ENCODE measurements at regions not wholly inside any gene's neighbourhood (a gene's known extent, or its start where the extent isn't known, plus 50 kb on each side); places are given as distances from the start of the nearest gene placed in this dataset.

DNA sequence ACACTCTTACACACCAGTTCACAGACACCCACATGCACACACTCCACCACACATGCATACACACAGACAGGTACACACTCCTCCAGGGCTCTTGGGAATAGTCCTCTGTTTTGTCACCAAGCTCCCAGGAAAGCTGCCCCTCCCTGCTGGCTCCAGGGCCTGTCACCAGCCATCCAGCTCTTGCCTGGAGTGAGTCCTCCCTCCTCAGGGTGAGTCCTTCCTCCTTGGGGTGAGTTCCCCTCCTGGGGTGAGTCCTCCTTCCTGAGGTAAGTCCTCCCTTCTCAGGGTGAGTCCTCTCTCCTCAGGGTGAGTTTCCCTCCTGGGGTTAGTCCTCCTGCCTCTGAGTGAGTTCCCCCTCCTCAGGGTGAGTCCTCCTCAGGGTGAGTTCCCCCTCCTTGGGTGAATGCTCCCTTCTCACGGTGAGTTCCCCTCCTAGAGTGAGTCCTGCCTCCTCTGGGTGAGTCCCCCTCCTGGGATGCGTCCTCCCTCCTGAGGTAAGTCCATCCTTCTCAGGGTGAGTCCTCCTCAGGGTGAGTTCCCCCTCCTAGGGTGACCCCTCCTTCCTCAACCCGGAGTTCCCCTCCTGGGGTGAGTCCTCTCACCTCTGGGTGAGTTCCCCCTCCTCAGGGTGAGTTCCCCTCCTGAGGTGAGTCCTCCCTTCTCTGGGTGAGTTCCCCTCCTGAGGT, 100.6 kb upstream of the FGF3 start:
- Mint-ChIP-seq H3K27me3 (ENCODE audit: low read depth) (peaks cover 20% of the 10 kb centered on the region), H3K4me3 (ENCODE audit: low read depth) (no peak overlapping the region), H3K27ac (no peak overlapping the region), H3K36me3 (ENCODE audit: low read depth) (no peaks in the 10 kb centered on the region), H3K4me1 (ENCODE audit: low read depth) (peaks cover 4% of the 10 kb centered on the region), H3K9me3 (no peaks in the 10 kb centered on the region)
- intact Hi-C loops (cut with micrococcal nuclease): loop anchor here (1.0 to 2.0 kb wide), 2 partner anchors 271 to 277 kb away; no protein-coding TSS in a partner anchor
- DNase-seq (ENCODE audit: low spot score): no peak

DNA sequence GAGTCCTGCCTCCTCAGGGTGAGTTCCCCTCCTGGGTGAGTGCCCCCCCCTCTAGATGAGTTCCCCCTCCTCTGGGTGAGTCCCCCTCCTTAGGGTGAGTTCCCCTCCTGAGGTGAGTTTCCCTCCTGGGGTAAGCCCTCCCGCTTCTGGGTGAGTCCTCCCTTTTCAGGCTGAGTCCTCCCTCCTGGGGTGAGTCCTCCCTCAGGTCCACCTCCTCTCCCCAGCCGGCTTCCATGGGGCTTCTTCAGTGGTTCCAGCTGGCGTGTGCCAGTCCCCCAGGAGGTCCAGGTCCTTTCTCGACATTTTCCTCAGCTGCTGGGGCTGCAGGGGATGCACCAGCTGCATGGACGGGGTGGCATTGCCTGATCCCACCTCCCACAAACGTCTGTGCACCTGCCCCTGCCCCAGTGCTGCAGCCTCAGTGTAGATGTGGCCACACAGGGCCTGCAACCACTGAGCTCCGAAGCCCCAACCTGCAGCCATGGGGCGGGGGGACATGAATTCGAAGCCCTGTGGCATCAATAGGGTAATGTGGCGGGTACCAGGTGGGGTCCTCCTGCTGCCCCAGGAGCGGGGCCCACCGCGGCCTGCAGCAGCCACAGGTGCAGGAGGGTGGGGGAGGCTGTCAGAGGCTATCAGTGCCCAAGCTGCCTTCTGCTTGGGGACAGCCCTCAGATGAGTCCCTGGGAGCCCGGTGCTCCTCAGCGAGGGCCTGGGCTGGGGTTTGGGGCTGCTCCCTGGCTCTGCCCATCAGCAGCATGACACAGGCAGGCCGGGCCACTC, 101.3 kb upstream of the FGF3 start:
- peaks cover 3% of the 10 kb centered on the region for H3K4me1 Mint-ChIP-seq (ENCODE audit: low read depth)
- H3K4me3 Mint-ChIP-seq (ENCODE audit: low read depth): no peak overlapping the region
- H3K27me3 Mint-ChIP-seq (ENCODE audit: low read depth): peaks cover 26% of the 10 kb centered on the region
- intact Hi-C loops (cut with micrococcal nuclease): no loop called here
- no peaks in the 10 kb centered on the region for H3K36me3 Mint-ChIP-seq (ENCODE audit: low read depth)
- no peaks in the 10 kb centered on the region for H3K9me3 Mint-ChIP-seq
- no peak overlapping the region for H3K27ac Mint-ChIP-seq
- DNase-seq (ENCODE audit: low spot score): no peak

DNA sequence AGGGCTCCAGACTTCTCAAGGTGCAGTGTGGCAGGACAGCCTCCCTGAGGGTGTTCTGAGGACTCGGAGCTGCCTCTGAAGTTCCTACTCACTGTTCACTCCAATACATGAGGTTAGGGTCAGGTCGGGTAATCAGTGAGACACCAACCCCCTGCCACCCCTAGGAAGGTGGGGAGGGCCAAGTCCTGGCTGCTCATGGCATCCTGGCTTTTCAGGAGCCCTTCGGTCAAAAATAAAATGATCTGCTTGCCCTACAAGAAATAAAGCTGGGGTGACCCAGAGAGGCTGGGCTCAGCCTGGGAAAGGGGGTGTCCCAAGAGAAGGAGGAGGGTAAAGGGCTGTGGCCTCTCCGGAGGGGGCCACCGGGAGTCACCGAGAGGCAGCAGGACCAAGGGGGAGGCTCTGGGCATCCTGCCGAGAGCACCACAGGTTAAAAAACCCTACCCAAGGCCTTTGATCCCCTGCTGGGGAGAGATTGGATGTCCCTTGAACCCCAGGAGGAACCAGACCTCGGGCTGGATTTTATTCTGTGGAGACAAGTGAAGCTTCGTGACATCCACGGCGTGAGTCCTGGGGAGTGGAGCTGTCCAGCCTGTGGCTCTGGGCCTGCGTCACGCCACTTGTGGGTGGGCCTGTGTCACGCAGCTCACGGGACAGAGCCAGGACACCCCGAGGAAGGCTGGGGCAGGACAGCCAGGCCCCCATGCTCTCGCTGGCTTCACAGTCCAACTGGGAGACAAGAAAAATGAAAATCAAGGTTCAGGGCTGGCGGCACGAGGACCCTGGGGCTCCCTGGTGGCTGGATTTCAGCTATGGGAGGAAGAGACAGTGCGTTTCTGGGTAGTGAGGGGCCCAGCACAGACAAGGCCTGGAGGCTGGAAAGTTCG, 102.2 kb upstream of the FGF3 start:
- Mint-ChIP-seq H3K9me3 (no peaks in the 10 kb centered on the region), H3K27me3 (ENCODE audit: low read depth) (peaks cover 33% of the 10 kb centered on the region), H3K4me1 (ENCODE audit: low read depth) (peaks cover 4% of the 10 kb centered on the region), H3K4me3 (ENCODE audit: low read depth) (no peak overlapping the region), H3K36me3 (ENCODE audit: low read depth) (no peaks in the 10 kb centered on the region), H3K27ac (no peak overlapping the region)
- DNase-seq (ENCODE audit: low spot score): no peak
- intact Hi-C loops (cut with micrococcal nuclease): no loop called here

DNA sequence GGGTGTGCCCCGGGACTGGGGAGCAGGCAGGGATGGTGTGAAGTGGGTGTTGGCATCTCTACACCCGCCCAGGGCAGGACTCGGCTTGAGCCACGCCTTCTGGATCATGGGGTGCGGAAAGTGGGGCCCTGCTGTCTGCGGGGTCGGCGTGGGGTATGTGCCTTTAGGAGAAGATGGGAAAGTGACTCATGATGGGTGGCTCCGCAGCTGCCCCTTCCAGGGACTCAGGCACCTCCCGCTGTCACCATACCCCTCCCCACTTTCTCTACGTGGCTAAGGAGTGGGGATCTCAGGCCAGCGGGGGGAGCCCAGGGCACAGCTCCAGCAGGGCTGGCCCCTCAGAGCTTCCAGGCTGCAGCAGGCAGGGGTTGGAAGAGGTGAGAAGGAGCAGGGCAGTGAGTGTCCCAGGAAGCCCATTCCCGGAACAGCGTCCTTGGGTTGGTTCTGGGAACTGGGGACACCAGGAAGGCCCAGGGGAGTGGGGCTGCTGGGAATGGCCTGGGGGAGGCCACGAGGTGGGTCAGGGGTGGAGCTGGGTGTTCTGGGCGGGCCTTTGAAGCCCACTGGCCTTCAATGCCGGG, 102.9 kb upstream of the FGF3 start:
- Mint-ChIP-seq H3K4me3 (ENCODE audit: low read depth) (no peak overlapping the region), H3K9me3 (no peaks in the 10 kb centered on the region), H3K4me1 (ENCODE audit: low read depth) (peaks cover 4% of the 10 kb centered on the region), H3K27ac (no peak overlapping the region), H3K36me3 (ENCODE audit: low read depth) (no peaks in the 10 kb centered on the region), H3K27me3 (ENCODE audit: low read depth) (peaks cover 37% of the 10 kb centered on the region)
- no peak for DNase-seq (ENCODE audit: low spot score)
- intact Hi-C loops (cut with micrococcal nuclease): no loop called here

DNA sequence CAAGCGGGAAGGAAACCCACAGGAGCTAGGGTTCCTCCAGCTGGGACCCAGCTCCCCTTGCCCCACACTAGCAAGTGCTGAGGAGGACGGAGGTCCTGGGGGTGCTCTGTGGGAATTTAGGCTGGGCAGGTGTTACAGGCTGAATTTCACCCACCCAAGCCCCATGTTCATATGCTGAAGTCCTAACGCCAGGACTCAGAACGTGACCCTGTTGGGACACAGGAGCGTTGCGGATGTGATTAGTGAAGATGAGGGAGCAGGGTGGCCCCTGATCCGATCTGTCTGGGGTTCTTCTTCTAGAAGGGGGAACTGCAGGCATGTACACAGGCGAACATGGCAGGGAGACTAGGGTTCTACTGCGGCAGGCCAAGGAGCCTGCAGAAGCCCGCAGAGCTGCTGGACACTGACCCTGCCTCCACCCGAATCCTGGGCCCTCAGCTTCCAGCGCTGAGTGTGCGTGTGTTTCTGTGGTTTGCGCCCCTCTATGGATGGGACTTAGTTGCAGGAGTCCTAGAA, 103.4 kb upstream of the FGF3 start:
- H3K9me3 Mint-ChIP-seq: no peaks in the 10 kb centered on the region

DNA sequence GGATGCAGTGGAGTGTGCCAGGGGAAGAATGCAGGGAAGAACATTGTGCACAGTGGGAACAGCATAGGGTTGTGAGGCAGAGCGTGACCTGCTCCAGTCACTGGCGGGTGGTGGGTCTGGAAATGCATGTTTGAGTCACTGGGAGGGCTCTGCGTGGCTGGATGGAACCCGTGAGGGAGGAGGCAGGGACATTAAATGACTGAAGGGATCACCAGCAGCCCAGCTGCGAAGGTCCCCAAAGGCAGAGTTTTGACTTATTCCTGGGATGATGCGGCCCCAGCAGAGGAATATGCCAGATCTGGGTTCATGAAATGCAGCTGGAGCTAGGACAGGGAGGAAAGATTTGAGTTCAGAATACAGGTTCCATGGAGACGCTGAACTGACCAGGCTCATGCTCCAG, 104.0 kb upstream of the FGF3 start:
- DNase-seq (ENCODE audit: low spot score): no peak
- Mint-ChIP-seq H3K27me3 (ENCODE audit: low read depth) (peaks cover 37% of the 10 kb centered on the region), H3K27ac (no peak overlapping the region), H3K4me1 (ENCODE audit: low read depth) (peaks cover 4% of the 10 kb centered on the region), H3K9me3 (no peaks in the 10 kb centered on the region), H3K4me3 (ENCODE audit: low read depth) (no peak overlapping the region), H3K36me3 (ENCODE audit: low read depth) (no peaks in the 10 kb centered on the region)
- intact Hi-C loops (cut with micrococcal nuclease): no loop called here

More for the DNA sequence above, 103.4 kb upstream of the FGF3 start:
- Mint-ChIP-seq H3K4me3 (ENCODE audit: low read depth) (no peak overlapping the region), H3K27ac (no peak overlapping the region), H3K27me3 (ENCODE audit: low read depth) (peaks cover 37% of the 10 kb centered on the region), H3K4me1 (ENCODE audit: low read depth) (peaks cover 4% of the 10 kb centered on the region), H3K36me3 (ENCODE audit: low read depth) (no peaks in the 10 kb centered on the region)
- no peak for DNase-seq (ENCODE audit: low spot score)
- intact Hi-C loops (cut with micrococcal nuclease): no loop called here

DNA sequence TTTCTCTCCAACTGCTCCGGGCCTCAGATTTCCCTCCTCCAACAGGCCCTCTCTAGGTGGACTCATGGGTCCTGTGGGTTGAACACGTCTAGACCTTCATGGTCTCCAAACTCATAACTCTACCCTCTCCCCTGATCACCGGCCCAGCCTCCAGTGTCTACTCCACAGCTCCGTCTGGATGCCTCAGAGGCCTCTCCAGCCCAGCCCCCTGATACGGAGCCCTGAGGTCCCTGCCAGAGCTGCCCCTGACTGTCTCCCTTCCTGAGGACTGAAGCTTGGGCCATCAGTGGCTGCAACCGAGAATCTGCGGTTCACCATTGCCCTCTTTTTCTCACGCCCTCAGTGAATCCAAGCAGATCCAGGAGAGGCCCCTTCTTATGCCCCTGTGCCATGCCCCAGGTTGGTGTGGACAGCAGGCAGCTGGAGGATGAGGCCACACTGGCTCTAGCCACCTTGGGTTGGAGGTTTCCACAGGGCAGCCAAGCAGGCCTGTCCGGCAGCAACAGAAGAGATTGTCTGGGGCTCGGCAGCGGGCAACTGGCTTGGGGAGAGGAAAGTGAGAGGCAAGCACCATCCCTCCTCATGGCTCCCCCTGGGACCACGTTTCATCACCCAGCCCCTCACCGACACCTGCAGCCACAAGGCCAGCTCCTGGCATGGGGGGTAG, 104.6 kb upstream of the FGF3 start:
- intact Hi-C loops (cut with micrococcal nuclease): no loop called here
- Mint-ChIP-seq H3K4me3 (ENCODE audit: low read depth) (no peak overlapping the region), H3K36me3 (ENCODE audit: low read depth) (no peaks in the 10 kb centered on the region), H3K9me3 (no peaks in the 10 kb centered on the region), H3K27me3 (ENCODE audit: low read depth) (peaks cover 37% of the 10 kb centered on the region), H3K4me1 (ENCODE audit: low read depth) (peaks cover 4% of the 10 kb centered on the region), H3K27ac (no peak overlapping the region)
- DNase-seq (ENCODE audit: low spot score): no peak

DNA sequence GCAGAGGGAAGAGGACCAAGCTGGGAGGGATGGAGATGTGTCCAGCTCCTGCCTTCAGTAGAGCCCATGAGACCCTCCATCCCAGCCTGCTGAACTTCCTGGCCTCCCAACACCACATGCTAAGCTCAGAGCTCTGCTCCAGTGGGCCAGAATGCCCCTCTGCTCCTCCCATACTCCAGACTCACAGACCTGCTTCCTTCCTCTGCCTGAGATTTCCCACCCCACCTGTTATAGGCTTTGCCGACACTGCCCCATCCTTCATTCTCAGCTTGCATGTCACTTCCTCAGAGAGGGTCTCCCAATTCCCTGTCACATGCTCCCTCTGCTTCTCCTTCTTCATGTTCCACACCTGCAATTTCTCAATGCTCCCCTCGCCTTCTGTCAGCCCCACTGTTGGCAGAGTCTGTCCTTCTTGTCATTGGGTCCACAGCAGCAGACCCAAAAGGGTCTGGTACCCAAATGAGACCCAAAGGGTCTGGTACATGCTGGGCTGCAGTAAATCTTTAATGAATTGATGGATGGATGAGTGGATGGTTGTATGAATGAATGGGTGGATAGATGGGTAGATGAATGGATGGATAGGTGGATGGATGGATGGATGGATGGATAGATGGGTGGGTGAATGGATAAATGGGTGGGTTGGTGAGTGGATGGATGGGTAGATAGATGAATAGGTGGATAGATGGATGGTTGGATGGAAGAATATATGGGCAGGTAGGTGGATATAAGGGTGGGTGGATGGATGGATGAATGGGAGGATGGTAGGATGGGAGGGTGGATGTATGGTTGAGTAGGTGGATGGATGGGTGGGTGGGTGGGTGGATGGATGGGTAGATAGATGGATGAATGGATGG, 105.3 kb upstream of the FGF3 start:
- H3K4me1 Mint-ChIP-seq (ENCODE audit: low read depth): peaks cover 4% of the 10 kb centered on the region
- intact Hi-C loops (cut with micrococcal nuclease): no loop called here
- DNase-seq (ENCODE audit: low spot score): no peak
- H3K36me3 Mint-ChIP-seq (ENCODE audit: low read depth): no peaks in the 10 kb centered on the region
- H3K4me3 Mint-ChIP-seq (ENCODE audit: low read depth): no peak overlapping the region
- no peak overlapping the region for H3K27ac Mint-ChIP-seq
- H3K9me3 Mint-ChIP-seq: no peaks in the 10 kb centered on the region
- H3K27me3 Mint-ChIP-seq (ENCODE audit: low read depth): peaks cover 36% of the 10 kb centered on the region

DNA sequence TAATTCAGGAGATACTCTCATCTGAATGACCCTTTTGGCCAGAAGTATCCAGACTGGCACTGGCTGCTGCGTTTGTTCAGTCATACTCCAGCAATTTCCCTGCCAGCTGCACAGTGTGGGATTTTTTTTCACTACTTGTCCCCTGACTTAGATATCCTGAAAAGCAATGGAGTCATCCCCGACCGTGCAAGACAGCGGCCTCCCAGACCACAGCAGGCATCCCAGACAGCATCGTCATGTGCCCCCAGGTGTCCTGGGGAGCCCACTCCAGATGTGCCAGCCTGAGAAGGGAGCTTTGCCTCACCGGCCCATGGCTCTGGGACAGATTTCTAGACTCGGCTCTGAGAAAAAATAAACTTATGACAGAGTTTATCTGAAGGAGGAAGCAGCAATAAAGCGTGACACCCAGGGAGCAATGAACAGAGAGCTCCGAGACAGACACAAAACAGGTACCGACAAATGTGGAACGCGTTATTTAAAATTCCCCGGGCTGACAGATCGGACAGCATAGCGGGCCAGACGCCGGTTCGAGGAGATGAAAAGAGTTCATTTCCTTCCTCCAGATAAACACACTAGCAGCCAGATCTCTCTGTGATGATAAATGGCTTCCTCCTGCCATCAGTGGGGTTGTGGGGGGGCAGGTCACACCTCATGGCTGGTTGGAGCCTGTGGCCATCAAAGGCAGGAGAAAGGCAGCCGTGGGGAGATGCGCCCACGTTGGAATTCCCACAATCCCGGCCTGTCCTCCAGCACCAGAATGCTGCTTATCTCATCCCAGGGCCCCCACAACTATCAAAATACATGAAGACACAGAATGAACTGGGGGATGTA, 106.4 kb upstream of the FGF3 start:
- H3K9me3 Mint-ChIP-seq: no peaks in the 10 kb centered on the region
- no peak overlapping the region for H3K4me3 Mint-ChIP-seq (ENCODE audit: low read depth)
- DNase-seq (ENCODE audit: low spot score): no peak
- H3K4me1 Mint-ChIP-seq (ENCODE audit: low read depth): peaks cover 4% of the 10 kb centered on the region
- peaks cover 36% of the 10 kb centered on the region for H3K27me3 Mint-ChIP-seq (ENCODE audit: low read depth)
- intact Hi-C loops (cut with micrococcal nuclease): no loop called here
- H3K36me3 Mint-ChIP-seq (ENCODE audit: low read depth): no peaks in the 10 kb centered on the region
- H3K27ac Mint-ChIP-seq: no peak overlapping the region

DNA sequence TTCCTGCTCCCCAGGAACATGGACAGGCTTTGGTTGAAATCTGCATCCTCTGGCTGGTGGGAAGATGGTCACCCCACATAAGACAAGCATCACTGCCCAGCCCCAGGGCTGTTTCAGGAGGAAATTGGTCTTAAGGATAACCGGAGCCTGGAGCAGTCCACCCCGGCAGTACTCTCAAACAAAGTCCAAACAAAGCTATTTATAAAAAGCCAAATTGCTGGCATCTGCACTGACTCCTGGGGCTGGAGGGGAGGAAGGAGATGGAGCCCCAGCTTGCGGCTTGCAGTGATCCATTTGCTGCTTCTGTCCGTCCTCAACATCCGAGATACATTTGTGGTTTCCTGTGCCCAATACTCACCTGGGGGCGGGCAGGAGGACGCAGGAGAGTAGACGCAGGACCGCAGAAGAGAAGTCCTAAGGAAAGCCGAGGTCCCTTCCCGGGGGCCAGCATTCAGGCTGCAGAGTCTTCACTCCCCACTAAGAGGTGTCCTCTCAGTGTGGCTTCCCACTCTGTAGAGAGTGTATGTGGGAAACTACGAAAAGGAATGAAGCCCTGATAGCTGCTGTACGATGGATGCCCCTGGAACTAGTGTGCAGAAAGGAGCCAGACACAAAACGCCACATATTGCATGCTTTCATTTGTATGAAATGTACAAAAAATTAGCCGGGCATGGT, 107.3 kb upstream of the FGF3 start:
- no peak overlapping the region for H3K27ac Mint-ChIP-seq
- no peaks in the 10 kb centered on the region for H3K36me3 Mint-ChIP-seq (ENCODE audit: low read depth)
- no peak overlapping the region for H3K4me3 Mint-ChIP-seq (ENCODE audit: low read depth)
- intact Hi-C loops (cut with micrococcal nuclease): no loop called here
- no peak for DNase-seq (ENCODE audit: low spot score)
- H3K4me1 Mint-ChIP-seq (ENCODE audit: low read depth): peaks cover 4% of the 10 kb centered on the region
- H3K27me3 Mint-ChIP-seq (ENCODE audit: low read depth): peaks cover 36% of the 10 kb centered on the region
- no peaks in the 10 kb centered on the region for H3K9me3 Mint-ChIP-seq
